ENCODE measurements at regions not wholly inside any gene's neighbourhood (a gene's known extent, or its start where the extent isn't known, plus 50 kb on each side); places are given as distances from the start of the nearest gene placed in this dataset.
"Not testable (repeated sequence)": the region's sequence is repeated elsewhere in the genome, so short reads cannot be mapped to it uniquely, and the experiment has no call there.

GRCh38 chr1:814543-814942 is 109.2 kb upstream of the SAMD11 start:
- not testable (repeated sequence) for TF ChIP-seq POLR2AphosphoS5, POLR2A (IDR thresholded peaks at IDR 0.05; ENCODE audit: low read depth, low read length)
